ENCODE measurements at regions not wholly inside any gene's neighbourhood (a gene's known extent, or its start where the extent isn't known, plus 50 kb on each side); places are given as distances from the start of the nearest gene placed in this dataset.
A peak's percentile ranks its signal among the peaks of the same experiment; 100 is the strongest.

DNA sequence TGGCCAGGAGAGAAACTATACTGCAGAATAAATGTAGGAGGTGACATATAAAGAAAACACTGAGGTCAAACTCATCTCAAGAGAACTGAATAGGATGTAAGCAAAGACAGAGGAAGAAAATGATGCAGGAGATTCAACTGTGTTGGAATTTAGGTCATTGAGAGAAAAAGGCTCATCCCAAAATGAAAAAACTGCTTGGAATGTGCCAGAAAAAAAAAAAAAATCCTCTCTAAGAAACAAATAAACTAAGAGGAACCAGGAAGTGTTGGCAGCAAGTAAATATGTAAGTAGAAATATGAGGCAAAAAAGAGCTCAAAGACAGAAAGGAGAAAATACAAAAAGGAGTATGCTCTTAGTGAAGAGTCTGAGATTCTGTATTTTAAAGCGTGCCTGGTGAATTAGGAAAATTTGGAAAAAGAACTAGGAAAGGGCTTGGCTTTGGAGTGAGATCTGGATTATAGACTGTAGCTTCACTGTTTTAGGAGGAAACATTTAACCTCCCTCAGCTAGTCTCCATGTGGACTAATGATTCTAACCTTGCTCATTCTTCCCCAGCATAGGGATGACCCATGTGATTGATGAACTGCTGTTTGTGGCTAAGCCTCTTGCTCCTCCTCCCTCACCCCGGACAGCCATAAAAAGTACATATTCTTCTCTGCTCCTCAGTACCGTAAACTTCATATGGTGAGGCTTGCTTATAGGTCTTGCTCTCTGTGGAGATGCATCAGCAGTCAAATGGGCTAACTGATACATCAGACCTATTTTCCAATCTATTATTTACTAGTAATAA lies 185.6 kb upstream of the POU5F2 start:
- peak overlapping the region; percentile 41 for H3K4me3 ChIP-seq
- H3K9me3 ChIP-seq (ENCODE audit: low read depth): no peaks in the 10 kb centered on the region
- no peaks in the 10 kb centered on the region for H4K20me1 ChIP-seq (ENCODE audit: insufficient read depth)
- peak overlapping the region; percentile 76 for H3K4me2 ChIP-seq (ENCODE audit: unreplicated experiment)
- no peaks in the 10 kb centered on the region for H3K36me3 ChIP-seq (ENCODE audit: low read depth)
- peak overlapping the region; percentile 64 for H3K27ac ChIP-seq
- H3F3A ChIP-seq (ENCODE audit: insufficient read depth): peaks cover 47% of the 10 kb centered on the region; the same call in 1 of the 2 replicates
- no peaks in the 10 kb centered on the region for H3K9me2 ChIP-seq (ENCODE audit: insufficient read depth)
- peaks cover 46% of the 10 kb centered on the region for H3K4me1 ChIP-seq (ENCODE audit: insufficient read depth)
- in situ Hi-C loops (cut with MboI): no loop called here
- no peaks in the 10 kb centered on the region for H3K79me2 ChIP-seq (ENCODE audit: insufficient read depth)
- H2AFZ ChIP-seq: peak overlapping the region; percentile 61
- peak; percentile 58 for DNase-seq
- 4 to 7% methylated on average over 3 of the region's 3 CpGs for WGBS, 2 experiments (ENCODE audit: low coverage in 1 of 2, low lambda C conversion rate in 2 of 2, missing lambda C conversion rate in 2 of 2)
- no peak for TF ChIP-seq EZH2phosphoT487 (IDR thresholded peaks at IDR 0.05; ENCODE audit: insufficient read depth, low read depth)
- no peak for TF ChIP-seq EZH2 (IDR thresholded peaks at IDR 0.05; ENCODE audit: insufficient read depth, poor library complexity, severe bottlenecking)
- no peaks in the 10 kb centered on the region for H3K27me3 ChIP-seq (replicated peaks; ENCODE audit: insufficient read depth)
- peak overlapping the region; percentile 15; the same call in 1 of the 2 replicates for H3K9ac ChIP-seq

- TF ChIP-seq EZH2 (IDR thresholded peaks at IDR 0.05; ENCODE audit: insufficient read depth, poor library complexity, severe bottlenecking) (no peak), EZH2phosphoT487 (IDR thresholded peaks at IDR 0.05; ENCODE audit: insufficient read depth, low read depth) (no peak)
- DNase-seq: no peak
- no peaks in the 10 kb centered on the region for H3K9me3 ChIP-seq (ENCODE audit: low read depth)
- H2AFZ ChIP-seq: no peak overlapping the region
- H4K20me1 ChIP-seq (ENCODE audit: insufficient read depth): no peaks in the 10 kb centered on the region
- H3K4me1 ChIP-seq (ENCODE audit: insufficient read depth): peaks cover 46% of the 10 kb centered on the region
- in situ Hi-C loops (cut with MboI): no loop called here
- H3F3A ChIP-seq (ENCODE audit: insufficient read depth): peaks cover 47% of the 10 kb centered on the region; the same call in 1 of the 2 replicates
- no peaks in the 10 kb centered on the region for H3K36me3 ChIP-seq (ENCODE audit: low read depth)
- H3K4me2 ChIP-seq (ENCODE audit: unreplicated experiment): no peak overlapping the region
- no peaks in the 10 kb centered on the region for H3K27me3 ChIP-seq (replicated peaks; ENCODE audit: insufficient read depth)
- H3K9ac ChIP-seq: no peak overlapping the region
- no peaks in the 10 kb centered on the region for H3K79me2 ChIP-seq (ENCODE audit: insufficient read depth)
- H3K27ac ChIP-seq: no peak overlapping the region
- WGBS, 2 experiments (ENCODE audit: low coverage in 1 of 2, low lambda C conversion rate in 2 of 2, missing lambda C conversion rate in 2 of 2): 96 to 97% methylated on average over 1 of the region's 1 CpG
- H3K4me3 ChIP-seq: no peak overlapping the region
- H3K9me2 ChIP-seq (ENCODE audit: insufficient read depth): no peaks in the 10 kb centered on the region
These were observed 183.9 kb upstream of the POU5F2 start for GRCh38 chr5:93925321-93925720.

DNA sequence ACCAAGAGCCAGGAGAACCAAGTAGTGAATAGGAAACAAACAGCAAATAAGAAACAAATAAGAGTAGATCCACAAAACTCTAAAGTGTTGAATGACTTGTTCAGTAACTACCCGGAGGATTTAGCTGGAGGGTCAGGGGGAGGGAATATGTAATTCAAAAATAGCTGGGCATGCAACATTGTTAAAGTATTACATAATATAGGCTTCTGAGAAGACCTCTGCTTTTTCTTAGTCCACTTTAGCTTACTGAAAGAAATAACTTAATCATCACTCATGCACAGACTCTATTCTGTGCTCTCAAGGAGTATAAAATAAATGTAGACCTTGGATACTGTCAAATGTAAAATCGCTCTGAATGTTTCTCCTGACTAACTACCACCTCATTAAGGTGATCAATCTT lies 183.2 kb upstream of the POU5F2 start:
- Histone ChIP-seq H3K4me3 (no peak overlapping the region), H3K9me2 (ENCODE audit: insufficient read depth) (no peaks in the 10 kb centered on the region), H3K9ac (no peak overlapping the region), H3K4me1 (ENCODE audit: insufficient read depth) (peaks cover 46% of the 10 kb centered on the region), H3K36me3 (ENCODE audit: low read depth) (no peaks in the 10 kb centered on the region), H3K9me3 (ENCODE audit: low read depth) (no peaks in the 10 kb centered on the region), H3F3A (ENCODE audit: insufficient read depth) (peaks cover 40% of the 10 kb centered on the region; the same call in 1 of the 2 replicates), H3K27me3 (replicated peaks; ENCODE audit: insufficient read depth) (no peaks in the 10 kb centered on the region), H4K20me1 (ENCODE audit: insufficient read depth) (no peaks in the 10 kb centered on the region), H3K79me2 (ENCODE audit: insufficient read depth) (no peaks in the 10 kb centered on the region), H2AFZ (no peak overlapping the region), H3K27ac (no peak overlapping the region), H3K4me2 (ENCODE audit: unreplicated experiment) (no peak overlapping the region)
- DNase-seq: peak; percentile 32
- 94 to 100% methylated on average over 2 of the region's 2 CpGs for WGBS, 2 experiments (ENCODE audit: low coverage in 1 of 2, low lambda C conversion rate in 2 of 2, missing lambda C conversion rate in 2 of 2)
- TF ChIP-seq EZH2phosphoT487 (IDR thresholded peaks at IDR 0.05; ENCODE audit: insufficient read depth, low read depth): no peak
- TF ChIP-seq EZH2 (IDR thresholded peaks at IDR 0.05; ENCODE audit: insufficient read depth, poor library complexity, severe bottlenecking): no peak
- in situ Hi-C loops (cut with MboI): no loop called here

DNA sequence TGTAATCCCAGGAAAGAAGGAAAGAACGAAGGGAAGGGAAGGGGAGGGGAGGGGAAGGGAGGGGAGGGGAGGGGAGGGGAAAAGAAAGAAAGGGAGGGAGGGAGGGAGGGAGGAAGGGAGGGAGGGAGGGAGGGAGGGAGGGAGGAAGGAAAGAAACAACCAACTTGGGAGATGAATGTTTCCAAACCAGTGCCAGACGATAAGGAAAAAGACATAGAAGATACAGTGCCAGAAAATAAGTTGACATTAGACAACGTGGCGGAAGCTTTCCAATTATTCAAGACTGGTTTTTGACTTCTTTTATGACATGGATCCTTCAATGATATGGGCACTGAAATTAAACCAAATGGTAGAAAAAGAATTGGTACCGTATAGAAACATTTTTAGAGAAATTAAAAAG lies 181.2 kb upstream of the POU5F2 start:
- no peaks in the 10 kb centered on the region for H3K36me3 ChIP-seq (ENCODE audit: low read depth)
- no peaks in the 10 kb centered on the region for H3K9me2 ChIP-seq (ENCODE audit: insufficient read depth)
- H3F3A ChIP-seq (ENCODE audit: insufficient read depth): peaks cover 24% of the 10 kb centered on the region; the same call in 1 of the 2 replicates
- DNase-seq: no peak
- no peak overlapping the region for H2AFZ ChIP-seq
- no peak overlapping the region for H3K4me2 ChIP-seq (ENCODE audit: unreplicated experiment)
- in situ Hi-C loops (cut with MboI): no loop called here
- TF ChIP-seq EZH2phosphoT487 (IDR thresholded peaks at IDR 0.05; ENCODE audit: insufficient read depth, low read depth) (no peak), EZH2 (IDR thresholded peaks at IDR 0.05; ENCODE audit: insufficient read depth, poor library complexity, severe bottlenecking) (no peak)
- H3K9ac ChIP-seq: no peak overlapping the region
- no peaks in the 10 kb centered on the region for H3K9me3 ChIP-seq (ENCODE audit: low read depth)
- peaks cover 29% of the 10 kb centered on the region for H3K4me1 ChIP-seq (ENCODE audit: insufficient read depth)
- 79 to 91% methylated on average over 4 to 5 of the region's 5 CpGs for WGBS, 2 experiments (ENCODE audit: low coverage in 1 of 2, low lambda C conversion rate in 2 of 2, missing lambda C conversion rate in 2 of 2)
- H4K20me1 ChIP-seq (ENCODE audit: insufficient read depth): no peaks in the 10 kb centered on the region
- no peak overlapping the region for H3K27ac ChIP-seq
- H3K79me2 ChIP-seq (ENCODE audit: insufficient read depth): no peaks in the 10 kb centered on the region
- no peaks in the 10 kb centered on the region for H3K27me3 ChIP-seq (replicated peaks; ENCODE audit: insufficient read depth)
- H3K4me3 ChIP-seq: no peak overlapping the region

All from GM23248 (cell line).